OCI-LY3 (cell line): ENCODE measurements at regions not wholly inside any gene's neighbourhood (a gene's known extent, or its start where the extent isn't known, plus 50 kb on each side); places are given as distances from the start of the nearest gene placed in this dataset.

Experiments used
- CTCF ChIP-seq: fragments of 200-600, 300-600 bp; sonication (generic); IDR thresholded peaks from 2 replicates; pipeline ENCODE4 v1.5.1; 2014; ENCODE audit warnings: antibody characterized with exemption, low read length, low read depth
- EZH2phosphoT487 ChIP-seq: fragments of 200-600 bp; shearing (Covaris generic); IDR thresholded peaks from 2 replicates; pipeline ENCODE4 v1.6.1; 2018; ENCODE audit warnings: antibody characterized with exemption, mixed run types, low read depth

GRCh38 chr16:86396901-86397311 lies 113.4 kb upstream of the FOXF1 start:
- TF ChIP-seq CTCF (no peak), EZH2phosphoT487 (no peak)
